ENCODE measurements at regions not wholly inside any gene's neighbourhood (a gene's known extent, or its start where the extent isn't known, plus 50 kb on each side); places are given as distances from the start of the nearest gene placed in this dataset.

- TF ChIP-seq CTCF (IDR thresholded peaks at IDR 0.05; ENCODE audit: poor library complexity, severe bottlenecking) (no peak), EP300 (conservative IDR thresholded peaks at IDR 0.05; ENCODE audit: poor library complexity, severe bottlenecking) (no peak), TAF1 (IDR thresholded peaks at IDR 0.05; ENCODE audit: low read depth) (no peak), EZH2 (IDR thresholded peaks at IDR 0.05; ENCODE audit: borderline replicate concordance, insufficient read depth, low read length, poor library complexity, severe bottlenecking) (no peak), RAD21 (conservative IDR thresholded peaks at IDR 0.05) (no peak), POLR2AphosphoS5 (IDR thresholded peaks at IDR 0.05) (no peak), SMC3 (conservative IDR thresholded peaks at IDR 0.05; ENCODE audit: poor library complexity) (no peak)
Observed at GRCh38 chr1:235045921-235046601, 82.6 kb downstream of the TOMM20 start.

Measured in neural cell (in vitro differentiated cells).